ENCODE measurements at regions not wholly inside any gene's neighbourhood (a gene's known extent, or its start where the extent isn't known, plus 50 kb on each side); places are given as distances from the start of the nearest gene placed in this dataset.

DNA sequence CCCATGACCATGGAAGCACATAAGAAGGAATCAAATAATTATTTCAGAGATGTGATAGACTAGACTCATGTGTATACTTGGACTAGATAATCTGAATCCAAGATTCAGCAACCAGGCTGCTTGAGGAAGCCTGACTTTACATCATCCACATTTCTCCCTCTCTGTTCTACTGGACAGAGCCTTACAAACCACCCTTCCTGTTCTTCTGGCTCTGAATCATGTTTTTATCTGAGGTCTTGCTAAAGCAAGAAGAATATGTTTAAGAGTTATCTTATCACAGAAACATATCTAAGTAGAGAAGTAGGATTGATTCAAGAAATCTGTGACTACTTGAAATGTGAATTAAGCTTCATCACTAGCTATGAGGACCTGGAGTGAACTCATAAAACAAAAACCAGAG lies 71.1 kb upstream of the SLC24A5 start:
- no peak overlapping the region for H3K27ac ChIP-seq
- no peaks in the 10 kb centered on the region for H3K36me3 ChIP-seq
- DNase-seq: no peak
- H3K27me3 ChIP-seq: no peaks in the 10 kb centered on the region
- H3K9me3 ChIP-seq: no peaks in the 10 kb centered on the region
- H3K4me3 ChIP-seq: no peak overlapping the region
- H3K4me1 ChIP-seq: no peaks in the 10 kb centered on the region
- TF ChIP-seq, protein P1, sequence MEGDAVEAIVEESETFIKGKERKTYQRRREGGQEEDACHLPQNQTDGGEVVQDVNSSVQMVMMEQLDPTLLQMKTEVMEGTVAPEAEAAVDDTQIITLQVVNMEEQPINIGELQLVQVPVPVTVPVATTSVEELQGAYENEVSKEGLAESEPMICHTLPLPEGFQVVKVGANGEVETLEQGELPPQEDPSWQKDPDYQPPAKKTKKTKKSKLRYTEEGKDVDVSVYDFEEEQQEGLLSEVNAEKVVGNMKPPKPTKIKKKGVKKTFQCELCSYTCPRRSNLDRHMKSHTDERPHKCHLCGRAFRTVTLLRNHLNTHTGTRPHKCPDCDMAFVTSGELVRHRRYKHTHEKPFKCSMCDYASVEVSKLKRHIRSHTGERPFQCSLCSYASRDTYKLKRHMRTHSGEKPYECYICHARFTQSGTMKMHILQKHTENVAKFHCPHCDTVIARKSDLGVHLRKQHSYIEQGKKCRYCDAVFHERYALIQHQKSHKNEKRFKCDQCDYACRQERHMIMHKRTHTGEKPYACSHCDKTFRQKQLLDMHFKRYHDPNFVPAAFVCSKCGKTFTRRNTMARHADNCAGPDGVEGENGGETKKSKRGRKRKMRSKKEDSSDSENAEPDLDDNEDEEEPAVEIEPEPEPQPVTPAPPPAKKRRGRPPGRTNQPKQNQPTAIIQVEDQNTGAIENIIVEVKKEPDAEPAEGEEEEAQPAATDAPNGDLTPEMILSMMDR (IDR thresholded peaks at IDR 0.05): no peak

DNA sequence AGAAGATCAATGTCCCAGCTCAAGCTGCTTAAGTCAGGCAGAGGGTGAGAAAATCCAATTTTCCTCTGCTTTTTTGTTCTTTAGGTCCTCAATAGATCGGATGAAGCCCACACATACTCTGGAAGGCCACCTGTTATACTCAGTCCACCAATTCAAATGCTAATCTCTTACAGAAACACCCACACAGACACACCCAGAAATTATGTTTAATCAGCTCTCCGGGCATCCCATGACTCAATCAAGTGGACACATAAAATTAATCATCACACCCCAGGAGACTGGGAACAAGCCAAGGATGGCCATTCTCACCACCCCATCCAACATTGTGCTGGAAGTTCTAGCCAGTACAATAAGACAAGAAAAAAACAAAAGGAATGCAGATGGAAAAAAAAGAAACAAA lies 67.8 kb upstream of the SLC24A5 start:
- H3K36me3 ChIP-seq: no peaks in the 10 kb centered on the region
- no peak overlapping the region for H3K4me3 ChIP-seq
- no peaks in the 10 kb centered on the region for H3K27me3 ChIP-seq
- no peaks in the 10 kb centered on the region for H3K9me3 ChIP-seq
- DNase-seq: no peak
- H3K4me1 ChIP-seq: no peaks in the 10 kb centered on the region
- no peak overlapping the region for H3K27ac ChIP-seq
- no peak for TF ChIP-seq POLR2A (IDR thresholded peaks at IDR 0.05)
- TF ChIP-seq, protein P1 (IDR thresholded peaks at IDR 0.05): no peak

DNA sequence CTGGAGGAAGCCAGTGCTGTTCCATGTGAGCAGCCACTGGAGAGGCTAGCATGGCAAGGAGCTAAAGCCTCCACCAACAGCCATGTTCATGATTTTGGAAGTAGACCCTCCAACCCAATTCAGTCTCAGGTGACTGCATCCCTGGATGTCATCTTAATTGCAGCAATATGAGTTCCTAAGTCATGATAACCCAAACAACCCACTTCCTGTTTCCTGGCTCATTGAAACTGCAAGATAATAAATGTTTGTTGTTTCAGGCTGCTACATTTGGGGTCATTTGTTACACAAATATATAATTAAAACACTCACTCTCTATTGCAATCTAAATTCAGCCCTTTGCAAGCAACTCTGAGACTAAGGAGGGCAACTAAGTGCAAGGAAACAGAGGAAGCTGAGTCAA lies 62.4 kb upstream of the SLC24A5 start:
- Histone ChIP-seq H3K4me3 (no peak overlapping the region), H3K27me3 (no peaks in the 10 kb centered on the region), H3K4me1 (no peaks in the 10 kb centered on the region), H3K27ac (no peak overlapping the region), H3K9me3 (no peaks in the 10 kb centered on the region), H3K36me3 (no peaks in the 10 kb centered on the region)
- TF ChIP-seq POLR2A (IDR thresholded peaks at IDR 0.05): no peak
- TF ChIP-seq, protein P1 (IDR thresholded peaks at IDR 0.05): no peak
- no peak for DNase-seq

DNA sequence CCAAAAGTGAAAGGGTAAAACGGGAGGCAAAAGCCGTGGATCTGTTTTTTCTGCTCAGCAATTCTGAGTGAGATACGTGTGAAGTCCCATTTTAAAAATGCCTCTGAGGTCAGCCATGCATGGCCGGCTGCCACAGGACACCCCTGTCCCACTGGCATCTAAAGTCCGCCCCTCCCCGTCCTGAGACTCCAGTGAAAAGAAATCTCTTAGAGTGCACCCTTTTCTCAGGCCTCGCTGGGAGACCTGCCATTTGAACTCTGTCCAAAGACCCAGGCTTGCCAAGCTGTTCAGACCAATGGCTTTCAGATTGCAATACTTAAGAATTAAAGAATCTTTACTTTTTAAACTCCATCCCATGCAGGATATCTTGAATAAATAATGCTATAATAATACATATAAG lies 61.0 kb upstream of the SLC24A5 start:
- Histone ChIP-seq H3K27me3 (no peaks in the 10 kb centered on the region), H3K36me3 (no peaks in the 10 kb centered on the region), H3K9me3 (no peaks in the 10 kb centered on the region), H3K4me3 (no peak overlapping the region), H3K4me1 (no peaks in the 10 kb centered on the region), H3K27ac (no peak overlapping the region)
- DNase-seq: no peak
- TF ChIP-seq POLR2A (IDR thresholded peaks at IDR 0.05): no peak
- TF ChIP-seq, protein P1 (IDR thresholded peaks at IDR 0.05): no peak

DNA sequence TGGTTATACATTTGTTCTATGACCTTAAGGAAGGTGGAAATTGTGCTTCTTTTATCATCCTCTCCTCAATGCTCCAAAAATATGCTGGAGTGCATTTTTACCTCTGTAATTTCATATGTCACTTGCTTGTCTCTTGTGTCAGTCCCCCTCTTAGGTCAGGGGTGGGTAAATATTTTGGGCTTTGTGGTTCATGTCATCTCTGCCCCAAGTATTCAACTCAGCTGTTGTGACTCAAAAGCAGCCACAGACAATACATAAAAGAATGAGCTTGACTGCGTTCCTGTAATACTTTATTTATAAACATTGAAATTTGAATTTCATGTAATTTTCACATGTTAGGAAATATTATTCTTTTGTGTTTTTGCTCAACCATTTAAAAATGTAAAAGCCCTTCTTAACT lies 60.4 kb upstream of the SLC24A5 start:
- DNase-seq: no peak
- no peaks in the 10 kb centered on the region for H3K4me1 ChIP-seq
- TF ChIP-seq, protein P1 (IDR thresholded peaks at IDR 0.05): no peak
- TF ChIP-seq POLR2A (IDR thresholded peaks at IDR 0.05): no peak
- H3K36me3 ChIP-seq: no peaks in the 10 kb centered on the region
- H3K4me3 ChIP-seq: no peak overlapping the region
- no peaks in the 10 kb centered on the region for H3K27me3 ChIP-seq
- H3K9me3 ChIP-seq: no peaks in the 10 kb centered on the region
- no peak overlapping the region for H3K27ac ChIP-seq

DNA sequence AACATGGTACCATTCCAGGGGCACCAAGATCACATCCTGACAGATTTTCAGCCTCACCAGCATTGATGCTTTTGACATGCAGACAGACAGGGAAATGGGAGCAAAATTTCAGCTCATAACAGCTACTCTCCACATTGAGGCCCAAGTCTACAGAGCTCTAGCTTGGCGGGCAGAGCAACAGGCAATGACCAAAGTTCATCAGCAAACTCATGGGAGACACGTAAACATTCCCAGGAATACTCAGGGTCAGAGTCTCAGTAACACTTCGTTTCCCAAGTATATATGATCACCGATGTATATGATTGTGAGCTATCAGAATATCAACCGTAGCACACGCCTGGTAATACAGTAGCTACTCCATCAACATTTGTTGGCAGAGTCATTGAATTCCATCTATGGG lies 59.2 kb upstream of the SLC24A5 start:
- H3K4me1 ChIP-seq: no peaks in the 10 kb centered on the region
- no peak for DNase-seq
- no peak for TF ChIP-seq POLR2A (IDR thresholded peaks at IDR 0.05)
- TF ChIP-seq, protein P1 (IDR thresholded peaks at IDR 0.05): no peak
- no peak overlapping the region for H3K4me3 ChIP-seq
- H3K27ac ChIP-seq: no peak overlapping the region
- H3K9me3 ChIP-seq: no peaks in the 10 kb centered on the region
- H3K36me3 ChIP-seq: no peaks in the 10 kb centered on the region
- no peaks in the 10 kb centered on the region for H3K27me3 ChIP-seq
